Psoas muscle (tissue), 7 donors: ENCODE measurements at regions not wholly inside any gene's neighbourhood (a gene's known extent, or its start where the extent isn't known, plus 50 kb on each side); places are given as distances from the start of the nearest gene placed in this dataset.

Experiments
- ATAC-seq, 4 donors: fragments of 200-7000 bp; cut with Tn5 transposase; one replicate each; pipeline ENCODE4 v1.9.1; 2020; ENCODE audit warnings: moderate library complexity in 3 of 4, mild to moderate bottlenecking in 2 of 4
- DNase-seq, 2 donors: peaks; one replicate each; pipeline ENCODE4 v3.0.0-alpha.2; 2020
- H3K27ac ChIP-seq: fragments of 200-600 bp; one replicate; pipeline ENCODE4 v1.8.0; 2022
- H3K27me3 ChIP-seq, 3 donors: fragments of 200-600 bp in 1 of 3; one replicate each; pipeline versions ENCODE4 v1.6.1 to v1.8.0; 2013 to 2022; ENCODE audit warnings: low read length in 2 of 3, mild to moderate bottlenecking in 2 of 3, moderate library complexity in 1 of 3; ENCODE audit not compliant: insufficient read depth in 3 of 3
- H3K36me3 ChIP-seq, 2 donors: fragments of 200-600 bp in 1 of 2; one replicate each; pipeline versions ENCODE4 v1.6.1 to v1.8.0; 2013 to 2022; ENCODE audit warnings: low read depth in 1 of 2, mild to moderate bottlenecking in 1 of 2, moderate library complexity in 1 of 2; ENCODE audit not compliant: insufficient read depth in 1 of 2
- H3K4me1 ChIP-seq: fragments of 200-600 bp; one replicate; pipeline ENCODE4 v1.8.0; 2022
- H3K4me3 ChIP-seq: fragments of 200-600 bp; one replicate; pipeline ENCODE4 v1.8.0; 2022; ENCODE audit warnings: mild to moderate bottlenecking
- H3K9me3 ChIP-seq: fragments of 200-600 bp; one replicate; pipeline ENCODE4 v1.8.0; 2022
- WGBS, 3 donors: extraction: QIAGEN DNeasy Blood & Tissue Kit; methylation state at CpG; one replicate each; pipeline versions ENCODE4 v1.1.6 to v1.1.7; 2013; 5-methylcytosine and 5-hydroxymethylcytosine counted together
- intact Hi-C, 2 donors: fragments of 100-400 bp; cut with DNase I; formaldehyde crosslinking; loops; one replicate each; pipeline versions ENCODE4 v1.11.0 to v1.14.2; 2022
- TF ChIP-seq, protein P1 (sequence below): fragments of 200-600 bp; IDR thresholded peaks from one replicate; pipeline ENCODE4 v1.8.0; 2022; ENCODE audit warnings: antibody characterized with exemption
- donor health status: healthy with polysubstance abuse.
- donor health status: DM: no; HTN: no; CAD: no; lungs with moderate emphysema.
- donor health status: Bipolar disorder and iron deficiency.
- donor health status: healthy.
- donor health status: DM: yes; HTN: yes; CAD: no.
- donor health status: DM: no; HTN: no; CAD: no.
- donor health status: DM: yes; HTN: yes; CAD: no.

DNA sequence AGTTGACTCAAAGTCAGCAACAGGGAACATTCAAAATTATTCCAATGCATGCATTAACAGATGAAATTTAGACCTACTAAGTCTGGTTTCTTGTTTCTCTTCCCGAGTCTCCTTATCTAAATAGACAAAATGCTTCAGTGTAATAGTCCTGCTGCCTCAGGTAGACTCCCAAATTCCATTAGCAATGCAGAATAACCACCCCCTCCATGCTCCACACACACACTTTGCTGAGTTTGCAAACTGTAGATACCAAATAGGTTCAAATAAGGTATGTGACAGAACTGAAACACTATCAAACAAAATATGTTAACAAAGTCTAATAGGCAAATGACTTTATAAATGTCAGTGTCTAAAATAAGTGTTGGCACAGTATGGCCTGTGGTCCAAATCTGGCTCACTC is 451.1 kb upstream of the SOX5 start:
- intact Hi-C loops, result no loop called here
- Histone ChIP-seq H3K4me3 (no peak overlapping the region), H3K27me3 (no peaks in the 10 kb centered on the region), H3K9me3 (no peaks in the 10 kb centered on the region), H3K4me1 (no peaks in the 10 kb centered on the region), H3K27ac (no peak overlapping the region), H3K36me3 (no peaks in the 10 kb centered on the region)
- DNase-seq, result no peak
- no peak for ATAC-seq
- TF ChIP-seq, protein P1, sequence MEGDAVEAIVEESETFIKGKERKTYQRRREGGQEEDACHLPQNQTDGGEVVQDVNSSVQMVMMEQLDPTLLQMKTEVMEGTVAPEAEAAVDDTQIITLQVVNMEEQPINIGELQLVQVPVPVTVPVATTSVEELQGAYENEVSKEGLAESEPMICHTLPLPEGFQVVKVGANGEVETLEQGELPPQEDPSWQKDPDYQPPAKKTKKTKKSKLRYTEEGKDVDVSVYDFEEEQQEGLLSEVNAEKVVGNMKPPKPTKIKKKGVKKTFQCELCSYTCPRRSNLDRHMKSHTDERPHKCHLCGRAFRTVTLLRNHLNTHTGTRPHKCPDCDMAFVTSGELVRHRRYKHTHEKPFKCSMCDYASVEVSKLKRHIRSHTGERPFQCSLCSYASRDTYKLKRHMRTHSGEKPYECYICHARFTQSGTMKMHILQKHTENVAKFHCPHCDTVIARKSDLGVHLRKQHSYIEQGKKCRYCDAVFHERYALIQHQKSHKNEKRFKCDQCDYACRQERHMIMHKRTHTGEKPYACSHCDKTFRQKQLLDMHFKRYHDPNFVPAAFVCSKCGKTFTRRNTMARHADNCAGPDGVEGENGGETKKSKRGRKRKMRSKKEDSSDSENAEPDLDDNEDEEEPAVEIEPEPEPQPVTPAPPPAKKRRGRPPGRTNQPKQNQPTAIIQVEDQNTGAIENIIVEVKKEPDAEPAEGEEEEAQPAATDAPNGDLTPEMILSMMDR, result no peak
- 64 to 79% (median 69%) methylated on average over 1 of the region's 1 CpG for WGBS, 3 donors

DNA sequence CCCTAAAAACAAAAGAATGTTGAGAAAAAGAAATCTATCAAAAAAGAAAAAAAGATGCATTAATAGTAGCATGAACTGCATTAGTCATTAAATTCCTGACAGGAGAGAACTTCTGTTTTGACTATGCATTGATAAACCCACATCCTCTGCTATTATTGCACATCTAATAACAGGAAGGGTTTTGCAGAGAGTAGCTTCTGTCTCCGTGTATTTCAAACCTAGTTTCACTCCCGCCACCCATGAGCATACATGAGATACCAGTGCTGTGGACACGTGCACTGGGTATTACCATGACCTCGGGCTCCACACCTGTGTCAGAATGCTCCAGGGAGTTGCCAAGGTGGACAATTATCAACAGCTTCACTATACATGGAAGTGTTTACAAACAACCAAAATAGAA is 449.1 kb upstream of the SOX5 start:
- DNase-seq (no peak), ATAC-seq (no peak)
- Histone ChIP-seq H3K36me3 (no peaks in the 10 kb centered on the region), H3K4me3 (no peak overlapping the region), H3K4me1 (no peaks in the 10 kb centered on the region), H3K9me3 (no peaks in the 10 kb centered on the region), H3K27ac (no peak overlapping the region), H3K27me3 (no peaks in the 10 kb centered on the region)
- intact Hi-C loops, result no loop called here
- 75 to 78% (median 75%) methylated on average over 4 of the region's 4 CpGs for WGBS, 3 donors
- TF ChIP-seq, protein P1, result no peak

DNA sequence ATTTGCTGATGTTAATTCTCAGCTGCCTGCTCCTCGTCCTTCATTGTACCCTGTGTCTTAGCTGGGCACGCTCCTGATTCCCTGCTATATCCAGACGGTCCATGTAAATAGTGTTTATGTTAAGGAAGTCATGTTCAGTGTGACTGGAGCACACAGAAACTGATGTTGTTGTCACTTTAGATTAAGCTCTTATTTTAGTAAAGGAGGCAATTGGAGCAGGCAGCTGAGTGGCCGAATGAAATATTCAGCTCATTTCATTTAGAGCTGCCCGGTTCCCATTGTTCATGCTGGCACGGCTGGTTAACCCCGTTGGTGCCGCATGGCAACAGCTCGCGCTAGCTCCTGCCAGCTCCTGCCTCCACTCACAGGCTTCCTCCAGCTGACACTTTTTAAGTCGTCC is 446.8 kb upstream of the SOX5 start:
- DNase-seq (no peak), ATAC-seq (no peak)
- H3K4me1 ChIP-seq, result no peaks in the 10 kb centered on the region
- H3K9me3 ChIP-seq, result no peaks in the 10 kb centered on the region
- 32 to 43% (median 33%) methylated on average over 11 of the region's 11 CpGs for WGBS, 3 donors
- intact Hi-C loops, result no loop called here
- no peaks in the 10 kb centered on the region for H3K27me3 ChIP-seq
- no peak overlapping the region for H3K27ac ChIP-seq
- H3K4me3 ChIP-seq, result no peak overlapping the region
- no peaks in the 10 kb centered on the region for H3K36me3 ChIP-seq
- TF ChIP-seq, protein P1, result no peak

DNA sequence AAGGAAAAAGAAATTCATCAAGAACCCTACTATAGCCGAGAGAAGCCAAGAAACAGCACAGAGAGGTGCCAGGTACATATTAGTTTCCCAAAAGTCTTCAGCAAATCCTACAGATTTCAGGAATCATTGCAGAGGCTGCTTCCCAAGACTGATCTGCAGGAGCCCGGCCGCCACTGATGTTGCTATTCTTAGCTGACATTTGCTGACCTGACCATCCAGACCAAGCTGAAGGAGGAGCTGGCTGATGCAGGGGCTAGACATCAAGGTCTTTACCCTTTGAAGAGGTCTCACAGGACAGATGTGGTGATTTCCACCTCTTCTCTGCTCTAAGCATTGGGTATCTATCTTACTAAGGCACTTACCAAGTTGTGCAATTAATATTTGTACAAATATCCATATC is 444.8 kb upstream of the SOX5 start:
- WGBS, 3 donors, result 65 to 74% (median 68%) methylated on average over 3 of the region's 3 CpGs

DNA sequence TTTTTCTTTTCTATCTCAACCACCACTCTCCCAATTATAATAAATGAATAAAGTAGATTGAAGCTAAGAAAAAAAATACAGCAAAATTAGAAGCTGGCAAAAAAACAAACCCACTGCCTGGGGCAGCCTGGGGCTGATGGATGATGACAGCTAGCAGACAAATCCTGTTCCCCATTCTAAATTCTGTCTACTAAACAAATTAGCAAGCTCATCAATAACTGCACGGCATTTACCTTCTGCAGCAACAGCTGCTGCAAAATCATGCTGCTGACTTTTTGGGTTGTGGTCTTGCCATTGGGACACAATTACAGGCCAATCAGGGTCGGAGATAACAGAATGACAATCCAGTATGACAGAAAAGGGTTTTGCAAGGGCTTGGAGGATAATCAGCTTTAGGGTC is 443.6 kb upstream of the SOX5 start:
- intact Hi-C loops, result no loop called here
- H3K4me3 ChIP-seq, result no peak overlapping the region
- 76 to 78% (median 77%) methylated on average over 2 of the region's 2 CpGs for WGBS, 3 donors
- no peak overlapping the region for H3K27ac ChIP-seq
- DNase-seq, result no peak
- H3K9me3 ChIP-seq, result peaks cover 4% of the 10 kb centered on the region
- TF ChIP-seq, protein P1, result no peak
- no peak for ATAC-seq
- no peaks in the 10 kb centered on the region for H3K4me1 ChIP-seq
- H3K36me3 ChIP-seq, result no peaks in the 10 kb centered on the region
- H3K27me3 ChIP-seq, result no peaks in the 10 kb centered on the region

More for the DNA sequence above, 444.8 kb upstream of the SOX5 start:
- Histone ChIP-seq H3K36me3 (no peaks in the 10 kb centered on the region), H3K27me3 (no peaks in the 10 kb centered on the region), H3K4me3 (no peak overlapping the region), H3K27ac (no peak overlapping the region), H3K4me1 (no peaks in the 10 kb centered on the region), H3K9me3 (peaks cover 4% of the 10 kb centered on the region)
- ATAC-seq, result no peak
- TF ChIP-seq, protein P1, result no peak
- no peak for DNase-seq
- intact Hi-C loops, result no loop called here
